ENCODE measurements at regions not wholly inside any gene's neighbourhood (a gene's known extent, or its start where the extent isn't known, plus 50 kb on each side); places are given as distances from the start of the nearest gene placed in this dataset.

DNA sequence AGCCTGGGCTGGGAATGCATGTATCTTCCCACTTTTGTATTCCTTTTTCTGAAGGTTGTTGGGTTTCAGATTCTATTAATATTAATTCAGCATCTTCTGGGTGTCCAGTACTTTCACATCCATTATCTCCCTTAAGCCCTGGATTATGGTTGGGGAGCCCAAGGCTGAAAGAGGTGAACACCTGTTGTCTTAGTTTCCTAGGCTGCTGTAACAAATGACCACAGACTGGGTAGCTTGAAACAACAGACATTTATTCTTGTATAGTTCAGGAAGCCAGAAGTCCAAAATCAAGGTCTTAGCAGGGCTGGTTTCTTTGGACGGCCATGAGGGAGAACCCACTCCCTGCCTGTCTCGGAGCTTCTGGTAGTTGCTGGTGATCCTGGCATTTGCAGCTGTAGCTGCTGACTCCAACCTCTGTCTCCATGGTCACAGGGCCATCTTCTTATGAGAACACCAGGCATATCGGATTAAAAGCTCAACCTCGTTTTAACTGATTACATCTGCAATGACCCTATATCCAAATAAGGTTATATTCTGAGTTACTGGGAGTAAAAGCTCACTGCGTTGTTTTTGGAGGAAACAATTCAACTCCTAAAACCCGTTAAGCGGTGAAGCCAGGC, 68.2 kb upstream of the CLMN start:
- no peak for DNase-seq (ENCODE audit: low read depth in 1 of 2, low spot score in 1 of 2)

DNA sequence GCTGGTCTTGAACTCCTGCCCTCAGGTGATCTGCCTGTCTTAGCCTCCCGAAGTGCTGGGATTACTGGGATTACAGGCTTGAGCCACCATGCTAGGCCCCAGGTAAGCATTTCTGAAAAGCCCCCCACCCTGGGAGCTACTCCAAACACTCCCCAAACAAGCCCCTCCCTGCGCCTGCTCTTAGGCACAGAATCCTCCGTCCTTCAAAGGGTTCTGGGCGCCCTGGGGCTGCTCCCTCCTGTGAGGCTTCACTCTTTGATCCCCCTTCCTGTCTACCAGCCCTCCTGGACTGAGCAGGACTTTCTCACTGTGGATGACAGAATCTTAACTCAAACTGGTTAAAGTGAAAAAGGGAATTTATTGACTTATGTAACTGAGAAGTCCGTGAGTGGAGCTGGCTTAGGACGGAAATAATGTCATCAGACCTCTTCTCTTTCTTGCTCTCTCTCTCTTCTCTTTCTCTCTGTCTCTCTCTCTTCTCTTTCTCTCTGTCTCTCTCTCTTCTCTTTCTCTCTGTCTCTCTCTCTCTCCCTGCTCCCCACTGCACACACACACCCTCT, 66.9 kb upstream of the CLMN start:
- no peak for DNase-seq (ENCODE audit: low read depth in 1 of 2, low spot score in 1 of 2)

GRCh38 chr14:95385701-95386100, 66.0 kb upstream of the CLMN start:
- DNase-seq (ENCODE audit: low read depth in 1 of 2, low spot score in 1 of 2): no peak

DNA sequence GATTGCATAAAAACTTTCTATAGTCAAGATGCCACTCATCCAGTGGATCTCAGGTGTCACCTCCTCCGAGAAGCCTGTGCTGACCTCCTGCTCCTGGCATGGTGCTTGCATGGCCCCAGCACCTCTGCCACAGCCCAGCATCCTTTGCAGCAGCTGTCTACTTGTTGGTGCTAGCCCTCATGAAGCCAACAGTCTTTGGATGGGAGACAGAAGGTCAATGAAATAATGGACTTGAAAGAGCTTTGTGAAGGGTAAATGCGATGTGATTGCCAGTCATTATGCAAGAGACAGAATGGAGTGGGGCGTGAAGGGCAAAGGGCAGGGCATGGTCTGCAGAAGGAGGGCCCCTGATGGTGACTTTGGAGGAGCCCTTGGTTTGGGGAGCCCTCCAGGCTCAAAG, 63.0 kb upstream of the CLMN start:
- no peak for DNase-seq (ENCODE audit: low read depth in 1 of 2, low spot score in 1 of 2)

DNA sequence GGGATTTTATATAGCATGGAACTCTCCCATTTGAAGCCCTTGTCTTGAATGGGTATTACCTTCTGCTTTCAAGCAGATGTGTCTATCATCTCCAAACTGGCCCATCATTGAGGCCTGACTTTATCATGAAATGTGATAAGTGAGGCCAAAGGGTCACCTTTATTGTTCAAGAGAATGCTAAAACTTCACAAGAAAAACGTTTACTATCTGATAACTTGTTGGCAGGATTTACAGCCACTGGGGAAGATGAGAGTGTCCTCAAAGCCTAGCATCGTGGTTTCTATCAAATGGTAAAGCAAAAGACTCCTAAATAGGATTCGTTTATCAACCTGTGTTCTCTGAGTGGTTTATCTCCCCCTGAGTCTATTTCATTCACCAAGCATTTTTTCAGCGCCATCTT, 62.0 kb upstream of the CLMN start:
- DNase-seq (ENCODE audit: low read depth in 1 of 2, low spot score in 1 of 2): no peak

GRCh38 chr14:95380350-95381042, 60.8 kb upstream of the CLMN start:
- no peak for DNase-seq (ENCODE audit: low read depth in 1 of 2, low spot score in 1 of 2)

DNA sequence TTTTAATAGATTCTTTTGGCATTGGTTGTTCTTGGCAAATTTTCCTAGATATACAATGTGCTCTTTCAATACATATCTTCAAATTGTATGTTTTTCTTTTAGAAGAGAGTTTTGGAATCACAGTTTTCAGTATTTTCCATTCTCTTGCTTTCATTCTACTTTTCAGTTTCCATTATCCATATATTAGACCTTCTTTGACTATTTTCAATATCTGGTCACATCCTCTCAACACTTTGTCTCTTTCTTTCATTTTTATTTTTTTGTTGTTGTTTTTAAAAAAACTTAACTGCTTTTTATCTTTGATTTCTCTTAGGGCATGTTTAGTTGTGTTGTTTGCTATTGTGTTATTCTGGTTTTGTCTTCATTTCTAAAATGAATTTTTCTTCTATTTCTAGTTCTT, 59.9 kb upstream of the CLMN start:
- no peak for DNase-seq (ENCODE audit: low read depth in 1 of 2, low spot score in 1 of 2)

- DNase-seq (ENCODE audit: low read depth in 1 of 2, low spot score in 1 of 2): no peak
Observed at GRCh38 chr14:95375539-95376109, 55.9 kb upstream of the CLMN start.

GRCh38 chr14:95374239-95374997, 54.7 kb upstream of the CLMN start:
- no peak for DNase-seq (ENCODE audit: low read depth in 1 of 2, low spot score in 1 of 2)

DNA sequence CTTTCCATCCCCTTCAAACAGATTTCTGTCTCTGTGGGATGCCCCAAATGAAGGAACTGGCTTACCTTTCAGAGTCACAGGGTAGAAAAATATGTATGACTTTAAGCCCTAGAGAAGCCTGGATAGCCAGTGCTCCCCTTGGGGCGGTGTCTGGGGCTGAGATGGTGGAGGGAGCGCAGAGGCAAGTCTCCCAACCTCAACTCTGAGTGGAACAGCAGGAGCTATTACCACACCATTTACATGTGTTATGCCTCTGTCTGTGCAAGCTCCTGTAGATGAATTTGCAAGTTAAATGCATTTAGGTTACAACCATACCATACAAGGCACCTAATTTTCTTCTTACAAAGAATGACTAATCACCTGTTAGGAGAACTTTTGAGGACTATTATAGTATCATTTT, 50.4 kb upstream of the CLMN start:
- no peak for DNase-seq (ENCODE audit: low read depth in 1 of 2, low spot score in 1 of 2)
